Gastrocnemius medialis (tissue), 4 donors: ENCODE measurements at regions not wholly inside any gene's neighbourhood (a gene's known extent, or its start where the extent isn't known, plus 50 kb on each side); places are given as distances from the start of the nearest gene placed in this dataset.

ENCODE experiments used
- CTCF ChIP-seq, 5 experiments: fragments of 450-650 bp in 3 of 5; fragments of 200-600 bp in 2 of 5; sonication (generic) in 2 of 5; IDR thresholded peaks in 4 of 5; conservative IDR thresholded peaks in 1 of 5; 1 replicate in 4 of 5; 2 replicates in 1 of 5; pipeline ENCODE4 v1.5.1; 2016 to 2019; ENCODE audit warnings: antibody characterized with exemption in 5 of 5, mild to moderate bottlenecking in 3 of 5, moderate library complexity in 3 of 5
- POLR2A ChIP-seq, 2 donors: fragments of 450-650 bp; IDR thresholded peaks; one replicate each; pipeline ENCODE4 v1.6.1; 2017; ENCODE audit warnings: antibody characterized with exemption in 2 of 2, mild to moderate bottlenecking in 2 of 2, moderate library complexity in 2 of 2

- no peak for TF ChIP-seq POLR2A (IDR thresholded peaks at IDR 0.05)
- TF ChIP-seq CTCF (IDR thresholded peaks at IDR 0.05 in 4 of 5, conservative IDR thresholded peaks at IDR 0.05 in 1 of 5), result no peak
Observed at GRCh38 chr11:11743216-11743615, 98.6 kb upstream of the USP47 start.
